CD4-positive, alpha-beta memory T cell (primary cell): ENCODE measurements at regions not wholly inside any gene's neighbourhood (a gene's known extent, or its start where the extent isn't known, plus 50 kb on each side); places are given as distances from the start of the nearest gene placed in this dataset.

ENCODE experiments used
- CTCF ChIA-PET: fragments of 350-600 bp; sonication (Branson Sonifier 250); formaldehyde crosslinking; loops from one replicate; lab custom pipeline; 2021; ENCODE audit warnings: inconsistent platforms; ENCODE audit not compliant: partially characterized antibody; lab: Charles Lee
- POLR2A ChIA-PET: fragments of 350-600 bp; sonication (Branson Sonifier 250); formaldehyde crosslinking; loops from one replicate; lab custom pipeline; 2021; ENCODE audit not compliant: partially characterized antibody; lab: Charles Lee
- DNase-seq, 5 donors: peaks; one replicate each; pipeline versions ENCODE4 v3.0.0 to v3.0.0-alpha.2; 2020 to 2022; ENCODE audit warnings: mixed read lengths in 1 of 5
- H3K27ac ChIP-seq: one replicate; pipeline ENCODE4 v1.7.0; 2013; ENCODE audit warnings: low read depth, low read length
- H3K27me3 ChIP-seq: 2 replicates; pipeline ENCODE4 v1.7.0; 2013; ENCODE audit warnings: mild to moderate bottlenecking, low read length, moderate library complexity; ENCODE audit not compliant: insufficient read depth
- H3K36me3 ChIP-seq: 2 replicates; pipeline ENCODE4 v1.7.0; 2013; ENCODE audit warnings: mild to moderate bottlenecking, low read length, moderate library complexity; ENCODE audit not compliant: insufficient read depth
- H3K4me1 ChIP-seq: 2 replicates; pipeline ENCODE4 v1.7.0; 2013; ENCODE audit warnings: mild to moderate bottlenecking, low read length, moderate library complexity; ENCODE audit not compliant: insufficient read depth
- H3K4me3 ChIP-seq, 2 donors: one replicate each; pipeline ENCODE4 v1.7.0; 2013; ENCODE audit warnings: low read length in 2 of 2, mild to moderate bottlenecking in 1 of 2
- H3K9me3 ChIP-seq, 2 donors: one replicate each; pipeline ENCODE4 v1.7.0; 2013; ENCODE audit warnings: low read length in 2 of 2, control low read depth in 1 of 2; ENCODE audit not compliant: control insufficient read depth in 1 of 2
- H3K27ac Mint-ChIP-seq, 7 donors: one replicate each; pipeline ENCODE4 v1.8.0; 2020 to 2021; ENCODE audit warnings: mixed read lengths in 7 of 7, mild to moderate bottlenecking in 6 of 7, inconsistent platforms in 3 of 7, moderate library complexity in 3 of 7
- H3K27me3 Mint-ChIP-seq, 2 donors: one replicate each; pipeline ENCODE4 v1.8.0; 2020 to 2021; ENCODE audit warnings: mixed read lengths in 2 of 2
- H3K36me3 Mint-ChIP-seq, 2 donors: one replicate each; pipeline ENCODE4 v1.8.0; 2020 to 2021; ENCODE audit warnings: mixed read lengths in 2 of 2, inconsistent platforms in 1 of 2, mild to moderate bottlenecking in 1 of 2
- H3K4me1 Mint-ChIP-seq, 4 donors: one replicate each; pipeline ENCODE4 v1.8.0; 2020 to 2021; ENCODE audit warnings: mixed read lengths in 4 of 4, mild to moderate bottlenecking in 1 of 4
- H3K4me3 Mint-ChIP-seq, 8 donors: one replicate each; pipeline ENCODE4 v1.8.0; 2020 to 2021; ENCODE audit warnings: mixed read lengths in 8 of 8, mild to moderate bottlenecking in 7 of 8, moderate library complexity in 6 of 8, inconsistent platforms in 3 of 8
- H3K9me3 Mint-ChIP-seq, 8 donors: one replicate each; pipeline ENCODE4 v1.8.0; 2020 to 2021; ENCODE audit warnings: mixed read lengths in 8 of 8, mild to moderate bottlenecking in 5 of 8, inconsistent platforms in 3 of 8, moderate library complexity in 1 of 8
- intact Hi-C: fragments of 100-400 bp; cut with micrococcal nuclease; formaldehyde crosslinking; loops from one replicate; pipeline ENCODE4 v1.15.1; 2023

GRCh38 chr16:17777408-17777863 lies 306.7 kb upstream of the XYLT1 start:
- peaks cover 0 to 6% (median 0%) of the 10 kb centered on the region in 8 donors for H3K9me3 Mint-ChIP-seq
- Histone ChIP-seq H3K4me3 (no peak overlapping the region), H3K27me3 (no peaks in the 10 kb centered on the region), H3K9me3 (no peaks in the 10 kb centered on the region), H3K27ac (no peak overlapping the region), H3K4me1 (no peaks in the 10 kb centered on the region), H3K36me3 (no peaks in the 10 kb centered on the region)
- DNase-seq, result no peak
- no peak overlapping the region for H3K4me3 Mint-ChIP-seq
- H3K36me3 Mint-ChIP-seq, result no peaks in the 10 kb centered on the region
- no peak overlapping the region for H3K27ac Mint-ChIP-seq
- H3K27me3 Mint-ChIP-seq, result peaks cover 5 to 25% of the 10 kb centered on the region in 2 donors
- CTCF ChIA-PET, result no interaction called here
- H3K4me1 Mint-ChIP-seq, result no peaks in the 10 kb centered on the region
- POLR2A ChIA-PET, result no interaction called here
- intact Hi-C loops, result no loop called here

DNA sequence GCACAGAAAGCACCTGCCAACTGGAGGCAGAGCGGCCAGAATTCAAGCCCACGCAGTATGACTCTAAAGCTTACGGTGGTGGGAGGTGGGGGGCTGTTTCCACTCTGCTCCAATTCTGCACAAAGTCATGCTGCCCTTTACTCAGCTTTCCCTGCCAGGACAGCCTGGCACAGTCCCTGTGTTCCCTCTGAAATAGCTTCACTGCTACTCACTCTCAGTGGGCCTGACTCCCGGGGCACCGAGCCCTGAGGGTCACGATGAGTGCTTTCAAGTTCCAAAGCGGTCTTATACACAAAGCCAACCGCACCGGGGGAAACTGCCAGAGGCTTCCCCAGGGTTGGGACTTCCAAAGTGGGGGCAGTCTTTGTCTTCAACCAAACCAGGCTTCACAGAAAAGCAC lies 306.1 kb upstream of the XYLT1 start:
- POLR2A ChIA-PET, result no interaction called here
- intact Hi-C loops, result no loop called here

DNA sequence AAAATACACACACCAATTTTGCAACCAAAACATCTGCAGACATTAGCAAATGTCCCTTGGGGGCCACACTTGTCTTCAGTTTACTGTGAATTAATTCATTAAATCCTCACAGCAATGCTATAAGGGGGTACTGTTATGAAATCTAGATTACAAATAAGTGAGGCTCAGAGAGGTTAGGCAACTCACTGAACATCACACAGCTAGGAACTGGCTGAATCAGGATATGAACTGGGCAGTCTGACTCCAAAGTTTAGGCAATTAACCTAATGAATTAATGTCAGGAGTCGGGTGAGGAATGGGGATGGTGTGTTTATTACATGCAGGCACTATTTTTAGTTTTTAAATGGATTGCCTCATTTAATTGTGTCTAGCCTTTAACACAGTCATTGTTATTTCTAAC lies 305.7 kb upstream of the XYLT1 start:
- ChIA-PET CTCF (no interaction called here), POLR2A (no interaction called here)
- Histone ChIP-seq H3K9me3 (no peaks in the 10 kb centered on the region), H3K27me3 (no peaks in the 10 kb centered on the region), H3K36me3 (no peaks in the 10 kb centered on the region), H3K27ac (no peak overlapping the region), H3K4me1 (no peaks in the 10 kb centered on the region), H3K4me3 (no peak overlapping the region)
- Mint-ChIP-seq H3K9me3 (peaks cover 0 to 6% (median 2%) of the 10 kb centered on the region in 8 donors), H3K36me3 (no peaks in the 10 kb centered on the region), H3K27ac (no peak overlapping the region), H3K4me3 (no peak overlapping the region), H3K27me3 (peaks cover 5 to 25% of the 10 kb centered on the region in 2 donors), H3K4me1 (no peaks in the 10 kb centered on the region)
- no peak for DNase-seq
- intact Hi-C loops, result no loop called here

More for the DNA sequence above, 306.1 kb upstream of the XYLT1 start:
- H3K4me1 Mint-ChIP-seq, result no peaks in the 10 kb centered on the region
- H3K27me3 ChIP-seq, result no peaks in the 10 kb centered on the region
- H3K36me3 ChIP-seq, result no peaks in the 10 kb centered on the region
- no peaks in the 10 kb centered on the region for H3K9me3 ChIP-seq
- H3K9me3 Mint-ChIP-seq, result peaks cover 0 to 6% (median 2%) of the 10 kb centered on the region in 8 donors
- no peaks in the 10 kb centered on the region for H3K36me3 Mint-ChIP-seq
- no peak for DNase-seq
- no peak overlapping the region for H3K27ac ChIP-seq
- H3K27ac Mint-ChIP-seq, result no peak overlapping the region
- no peaks in the 10 kb centered on the region for H3K4me1 ChIP-seq
- H3K27me3 Mint-ChIP-seq, result peaks cover 5 to 25% of the 10 kb centered on the region in 2 donors
- H3K4me3 ChIP-seq, result no peak overlapping the region
- CTCF ChIA-PET, result no interaction called here
- H3K4me3 Mint-ChIP-seq, result no peak overlapping the region

DNA sequence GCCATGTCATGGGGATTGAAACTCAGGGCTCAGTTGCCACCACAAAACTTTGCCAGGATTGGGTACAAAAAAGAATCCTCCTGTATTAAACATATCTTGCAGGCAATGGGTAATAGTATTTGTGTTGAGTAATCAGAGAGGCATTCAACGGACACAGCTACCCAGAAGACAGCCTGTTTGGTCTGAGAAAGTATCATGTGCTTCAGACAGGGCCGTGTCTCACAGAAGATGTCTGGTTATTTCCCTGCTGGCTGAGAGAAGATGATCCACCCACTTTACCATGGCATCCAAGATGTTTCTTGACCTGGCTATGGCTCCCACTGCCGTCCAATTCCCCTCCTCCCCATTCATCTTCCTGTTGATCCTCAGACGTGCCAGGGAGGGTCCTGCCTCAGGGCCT lies 304.3 kb upstream of the XYLT1 start:
- ChIA-PET POLR2A (no interaction called here), CTCF (no interaction called here)
- H3K9me3 ChIP-seq, result no peaks in the 10 kb centered on the region
- H3K27ac ChIP-seq, result no peak overlapping the region
- DNase-seq, result no peak
- peaks cover 0 to 11% (median 3%) of the 10 kb centered on the region in 8 donors for H3K9me3 Mint-ChIP-seq
- no peaks in the 10 kb centered on the region for H3K27me3 ChIP-seq
- H3K36me3 ChIP-seq, result no peaks in the 10 kb centered on the region
- no peaks in the 10 kb centered on the region for H3K4me1 ChIP-seq
- H3K27ac Mint-ChIP-seq, result no peak overlapping the region
- H3K4me3 ChIP-seq, result no peak overlapping the region
- no peaks in the 10 kb centered on the region for H3K4me1 Mint-ChIP-seq
- no peaks in the 10 kb centered on the region for H3K36me3 Mint-ChIP-seq
- peaks cover 5 to 24% of the 10 kb centered on the region in 2 donors for H3K27me3 Mint-ChIP-seq
- intact Hi-C loops, result no loop called here
- H3K4me3 Mint-ChIP-seq, result no peak overlapping the region

DNA sequence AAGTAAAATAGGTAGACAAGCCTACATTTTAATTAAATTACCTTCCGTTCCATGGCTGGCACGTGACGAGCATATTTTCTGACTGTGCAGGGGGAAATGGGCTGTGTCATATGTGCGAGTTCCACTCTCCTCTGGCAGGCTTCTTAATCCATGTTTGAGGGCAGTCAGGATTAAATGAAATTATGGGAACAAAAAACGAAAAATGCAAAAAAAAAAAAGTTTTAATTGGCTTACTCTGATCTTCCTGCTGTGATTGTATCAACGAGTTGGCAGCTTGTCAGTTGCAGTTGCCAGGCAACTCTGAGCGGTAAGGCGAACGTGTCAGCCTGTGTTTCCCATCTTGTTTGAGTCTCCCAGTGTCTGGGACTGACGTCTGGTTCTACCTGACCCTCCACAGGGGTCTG lies 302.9 kb upstream of the XYLT1 start:
- intact Hi-C loops, result no loop called here
- DNase-seq, result no peak
- Histone ChIP-seq H3K4me3 (no peak overlapping the region), H3K4me1 (no peaks in the 10 kb centered on the region), H3K9me3 (no peaks in the 10 kb centered on the region), H3K27ac (no peak overlapping the region), H3K27me3 (no peaks in the 10 kb centered on the region), H3K36me3 (no peaks in the 10 kb centered on the region)
- H3K27me3 Mint-ChIP-seq, result peaks cover 5 to 21% of the 10 kb centered on the region in 2 donors
- H3K36me3 Mint-ChIP-seq, result no peaks in the 10 kb centered on the region
- CTCF ChIA-PET, result no interaction called here
- H3K4me3 Mint-ChIP-seq, result no peak overlapping the region
- H3K27ac Mint-ChIP-seq, result no peak overlapping the region
- H3K9me3 Mint-ChIP-seq, result peaks cover 0 to 11% (median 3%) of the 10 kb centered on the region in 8 donors
- no peaks in the 10 kb centered on the region for H3K4me1 Mint-ChIP-seq
- POLR2A ChIA-PET, result no interaction called here

- Mint-ChIP-seq H3K27me3 (peaks cover 5 to 14% of the 10 kb centered on the region in 2 donors), H3K4me1 (no peaks in the 10 kb centered on the region), H3K9me3 (peaks cover 0 to 11% (median 2%) of the 10 kb centered on the region in 8 donors), H3K36me3 (no peaks in the 10 kb centered on the region), H3K4me3 (no peak overlapping the region), H3K27ac (no peak overlapping the region)
- H3K4me1 ChIP-seq, result no peaks in the 10 kb centered on the region
- intact Hi-C loops, result no loop called here
- DNase-seq, result no peak
- POLR2A ChIA-PET, result no interaction called here
- H3K36me3 ChIP-seq, result no peaks in the 10 kb centered on the region
- no peaks in the 10 kb centered on the region for H3K9me3 ChIP-seq
- no peak overlapping the region for H3K27ac ChIP-seq
- CTCF ChIA-PET, result no interaction called here
- no peaks in the 10 kb centered on the region for H3K27me3 ChIP-seq
- H3K4me3 ChIP-seq, result no peak overlapping the region
Observed at GRCh38 chr16:17770104-17770503, 299.3 kb upstream of the XYLT1 start.

- Histone ChIP-seq H3K4me1 (no peaks in the 10 kb centered on the region), H3K27me3 (no peaks in the 10 kb centered on the region), H3K36me3 (no peaks in the 10 kb centered on the region), H3K27ac (no peak overlapping the region), H3K4me3 (no peak overlapping the region), H3K9me3 (no peaks in the 10 kb centered on the region)
- no peak overlapping the region for H3K4me3 Mint-ChIP-seq
- ChIA-PET POLR2A (no interaction called here), CTCF (no interaction called here)
- H3K4me1 Mint-ChIP-seq, result no peaks in the 10 kb centered on the region
- H3K27me3 Mint-ChIP-seq, result peaks cover 4 to 11% of the 10 kb centered on the region in 2 donors
- H3K9me3 Mint-ChIP-seq, result peaks cover 0 to 11% (median 2%) of the 10 kb centered on the region in 8 donors
- H3K36me3 Mint-ChIP-seq, result no peaks in the 10 kb centered on the region
- no peak overlapping the region for H3K27ac Mint-ChIP-seq
- intact Hi-C loops, result no loop called here
- DNase-seq, result no peak
Observed at GRCh38 chr16:17769065-17769464, 298.3 kb upstream of the XYLT1 start.

GRCh38 chr16:17768257-17768656 lies 297.5 kb upstream of the XYLT1 start:
- CTCF ChIA-PET, result no interaction called here
- peaks cover 4 to 7% of the 10 kb centered on the region in 2 donors for H3K27me3 Mint-ChIP-seq
- POLR2A ChIA-PET, result no interaction called here
- H3K36me3 Mint-ChIP-seq, result no peaks in the 10 kb centered on the region
- H3K4me3 ChIP-seq, result no peak overlapping the region
- no peak for DNase-seq
- intact Hi-C loops, result no loop called here
- no peaks in the 10 kb centered on the region for H3K4me1 ChIP-seq
- no peaks in the 10 kb centered on the region for H3K36me3 ChIP-seq
- H3K27ac Mint-ChIP-seq, result no peak overlapping the region
- no peaks in the 10 kb centered on the region for H3K9me3 ChIP-seq
- H3K4me3 Mint-ChIP-seq, result no peak overlapping the region
- no peaks in the 10 kb centered on the region for H3K4me1 Mint-ChIP-seq
- H3K27me3 ChIP-seq, result no peaks in the 10 kb centered on the region
- peaks cover 0 to 11% (median 2%) of the 10 kb centered on the region in 8 donors for H3K9me3 Mint-ChIP-seq
- no peak overlapping the region for H3K27ac ChIP-seq
